Vagina (tissue), 2 donors: ENCODE measurements at regions not wholly inside any gene's neighbourhood (a gene's known extent, or its start where the extent isn't known, plus 50 kb on each side); places are given as distances from the start of the nearest gene placed in this dataset.

ENCODE experiments used
- CTCF ChIP-seq, 3 experiments: fragments of 450-650 bp in 2 of 3; fragments of 200-600 bp in 1 of 3; sonication (generic) in 1 of 3; IDR thresholded peaks; one replicate each; pipeline ENCODE4 v1.5.1; 2017 to 2019; ENCODE audit warnings: antibody characterized with exemption in 3 of 3, mild to moderate bottlenecking in 2 of 3, moderate library complexity in 2 of 3
- POLR2A ChIP-seq, 2 donors: fragments of 450-650 bp; IDR thresholded peaks; one replicate each; pipeline ENCODE4 v1.6.1; 2017; ENCODE audit warnings: antibody characterized with exemption in 2 of 2, mild to moderate bottlenecking in 2 of 2, moderate library complexity in 2 of 2
- POLR2AphosphoS5 ChIP-seq, 2 donors: sonication (generic); formaldehyde crosslinking; IDR thresholded peaks; one replicate each; pipeline ENCODE4 v1.9.0; 2017; ENCODE audit warnings: antibody characterized with exemption in 2 of 2, mild to moderate bottlenecking in 2 of 2, low read depth in 1 of 2; ENCODE audit not compliant: insufficient read depth in 1 of 2

- TF ChIP-seq CTCF (IDR thresholded peaks at IDR 0.05) = no peak
- TF ChIP-seq POLR2A (IDR thresholded peaks at IDR 0.05) = no peak
- no peak for TF ChIP-seq POLR2AphosphoS5 (IDR thresholded peaks at IDR 0.05; ENCODE audit: insufficient read depth in 1 of 2, low read depth in 1 of 2)
Observed at GRCh38 chr4:34373456-34373855, 1870.9 kb downstream of the ARAP2 start.
